Endothelial cell (in vitro differentiated cells): ENCODE measurements at regions not wholly inside any gene's neighbourhood (a gene's known extent, or its start where the extent isn't known, plus 50 kb on each side); places are given as distances from the start of the nearest gene placed in this dataset.

Experiments used
- DNase-seq: peaks from one replicate; pipeline ENCODE4 v3.0.0; 2021; ENCODE audit warnings: low spot score
- H3K27ac Mint-ChIP-seq: one replicate; pipeline ENCODE4 v1.8.0; 2021; ENCODE audit warnings: mixed read lengths, inconsistent platforms; ENCODE audit not compliant: unreplicated experiment
- H3K27me3 Mint-ChIP-seq: one replicate; pipeline ENCODE4 v1.8.0; 2021; ENCODE audit warnings: mild to moderate bottlenecking, moderate library complexity, mixed read lengths, inconsistent platforms; ENCODE audit not compliant: unreplicated experiment
- H3K36me3 Mint-ChIP-seq: one replicate; pipeline ENCODE4 v1.8.0; 2021; ENCODE audit warnings: mild to moderate bottlenecking, low read depth, mixed read lengths, inconsistent platforms; ENCODE audit not compliant: unreplicated experiment
- H3K4me1 Mint-ChIP-seq: one replicate; pipeline ENCODE4 v1.8.0; 2021; ENCODE audit warnings: mild to moderate bottlenecking, mixed read lengths, inconsistent platforms; ENCODE audit not compliant: unreplicated experiment
- H3K4me3 Mint-ChIP-seq: one replicate; pipeline ENCODE4 v1.8.0; 2021; ENCODE audit warnings: mild to moderate bottlenecking, mixed read lengths, inconsistent platforms; ENCODE audit not compliant: unreplicated experiment
- H3K9me3 Mint-ChIP-seq: one replicate; pipeline ENCODE4 v1.8.0; 2021; ENCODE audit warnings: mixed read lengths, inconsistent platforms; ENCODE audit not compliant: unreplicated experiment
- TF ChIP-seq, protein P1 (sequence below): fragments of 200-600 bp; sonication (generic); IDR thresholded peaks from one replicate; pipeline ENCODE4 v1.5.0; 2021; ENCODE audit warnings: antibody characterized with exemption; ENCODE audit not compliant: unreplicated experiment

DNA sequence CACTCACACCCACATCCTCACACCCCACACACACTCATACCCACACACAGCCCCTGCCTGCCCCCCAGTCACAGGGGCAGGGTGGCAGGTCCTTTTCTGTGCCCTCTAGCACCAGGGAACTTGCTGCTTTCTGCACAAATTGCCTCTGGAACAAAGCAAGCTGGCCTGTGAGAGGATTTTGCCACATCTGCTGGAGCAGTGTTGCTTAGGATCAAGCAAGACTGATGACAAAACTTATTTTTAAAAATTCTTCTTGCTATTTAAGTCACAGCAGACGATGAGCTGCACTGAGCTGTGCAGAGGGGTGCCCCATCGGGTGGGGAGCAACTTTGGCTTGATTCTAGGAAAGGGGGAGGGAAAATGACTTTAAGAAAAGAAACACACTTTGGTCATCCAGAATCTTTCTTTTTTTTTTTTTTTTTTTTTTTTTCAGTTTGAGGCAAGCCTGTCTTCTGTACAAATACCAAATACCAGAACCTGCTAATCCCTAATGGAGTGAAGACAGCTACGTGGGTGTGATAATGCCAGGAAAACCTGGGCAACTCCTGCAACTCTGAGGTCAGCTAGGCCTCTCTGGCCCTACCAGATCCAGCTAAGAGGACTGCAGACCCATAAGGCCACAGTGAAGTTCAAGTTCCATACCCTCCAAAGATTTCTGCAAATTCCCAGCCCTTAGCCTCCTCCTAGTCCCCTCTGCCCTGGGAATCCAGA lies 195.3 kb downstream of the ABHD5 start:
- TF ChIP-seq, protein P1, sequence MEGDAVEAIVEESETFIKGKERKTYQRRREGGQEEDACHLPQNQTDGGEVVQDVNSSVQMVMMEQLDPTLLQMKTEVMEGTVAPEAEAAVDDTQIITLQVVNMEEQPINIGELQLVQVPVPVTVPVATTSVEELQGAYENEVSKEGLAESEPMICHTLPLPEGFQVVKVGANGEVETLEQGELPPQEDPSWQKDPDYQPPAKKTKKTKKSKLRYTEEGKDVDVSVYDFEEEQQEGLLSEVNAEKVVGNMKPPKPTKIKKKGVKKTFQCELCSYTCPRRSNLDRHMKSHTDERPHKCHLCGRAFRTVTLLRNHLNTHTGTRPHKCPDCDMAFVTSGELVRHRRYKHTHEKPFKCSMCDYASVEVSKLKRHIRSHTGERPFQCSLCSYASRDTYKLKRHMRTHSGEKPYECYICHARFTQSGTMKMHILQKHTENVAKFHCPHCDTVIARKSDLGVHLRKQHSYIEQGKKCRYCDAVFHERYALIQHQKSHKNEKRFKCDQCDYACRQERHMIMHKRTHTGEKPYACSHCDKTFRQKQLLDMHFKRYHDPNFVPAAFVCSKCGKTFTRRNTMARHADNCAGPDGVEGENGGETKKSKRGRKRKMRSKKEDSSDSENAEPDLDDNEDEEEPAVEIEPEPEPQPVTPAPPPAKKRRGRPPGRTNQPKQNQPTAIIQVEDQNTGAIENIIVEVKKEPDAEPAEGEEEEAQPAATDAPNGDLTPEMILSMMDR, result no peak
- H3K4me1 Mint-ChIP-seq, result no peaks in the 10 kb centered on the region
- peaks cover 2% of the 10 kb centered on the region for H3K27me3 Mint-ChIP-seq
- no peaks in the 10 kb centered on the region for H3K36me3 Mint-ChIP-seq
- H3K4me3 Mint-ChIP-seq, result no peak overlapping the region
- no peak for DNase-seq
- no peaks in the 10 kb centered on the region for H3K9me3 Mint-ChIP-seq
- no peak overlapping the region for H3K27ac Mint-ChIP-seq

DNA sequence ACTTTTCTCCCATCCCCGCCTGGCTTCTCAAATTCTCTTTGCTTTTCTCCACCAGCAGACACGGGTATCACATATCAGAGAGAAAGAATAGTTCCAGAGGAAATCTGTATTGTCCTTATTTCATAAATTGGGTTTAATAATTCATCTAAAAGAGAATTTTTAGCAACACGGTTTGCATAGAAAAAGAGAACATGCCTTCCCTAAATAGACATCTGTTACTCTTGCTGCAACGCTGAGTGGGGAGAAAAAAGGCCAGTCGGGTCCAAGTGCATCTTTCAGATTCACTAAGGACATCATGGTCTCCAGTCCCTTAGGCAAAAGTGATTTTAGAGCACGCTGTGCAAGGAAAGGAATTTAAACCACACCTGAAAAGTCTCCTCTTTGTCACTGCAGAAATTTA lies 201.3 kb downstream of the ABHD5 start:
- TF ChIP-seq, protein P1, result no peak
- Mint-ChIP-seq H3K4me3 (no peak overlapping the region), H3K36me3 (no peaks in the 10 kb centered on the region), H3K27me3 (peaks cover 5% of the 10 kb centered on the region), H3K9me3 (no peaks in the 10 kb centered on the region), H3K4me1 (peaks cover 11% of the 10 kb centered on the region), H3K27ac (no peak overlapping the region)
- DNase-seq, result no peak

GRCh38 chr3:43892526-43892925 lies 201.8 kb downstream of the ABHD5 start:
- Mint-ChIP-seq H3K4me3 (no peak overlapping the region), H3K27me3 (peaks cover 5% of the 10 kb centered on the region), H3K36me3 (no peaks in the 10 kb centered on the region), H3K27ac (no peak overlapping the region), H3K4me1 (peaks cover 11% of the 10 kb centered on the region), H3K9me3 (no peaks in the 10 kb centered on the region)
- no peak for DNase-seq
- TF ChIP-seq, protein P1, result no peak

- Mint-ChIP-seq H3K36me3 (no peaks in the 10 kb centered on the region), H3K4me3 (peak overlapping the region; percentile 26), H3K27ac (no peak overlapping the region), H3K9me3 (no peaks in the 10 kb centered on the region), H3K4me1 (peaks cover 11% of the 10 kb centered on the region), H3K27me3 (peaks cover 7% of the 10 kb centered on the region)
- TF ChIP-seq, protein P1, result no peak
- DNase-seq, result no peak
These were observed 203.0 kb downstream of the ABHD5 start for GRCh38 chr3:43893727-43894126.

GRCh38 chr3:43894176-43895049 lies 203.7 kb downstream of the ABHD5 start:
- Mint-ChIP-seq H3K36me3 (no peaks in the 10 kb centered on the region), H3K4me3 (peak overlapping the region; percentile 67), H3K4me1 (peaks cover 11% of the 10 kb centered on the region), H3K27ac (no peak overlapping the region), H3K27me3 (peaks cover 5% of the 10 kb centered on the region), H3K9me3 (no peaks in the 10 kb centered on the region)
- TF ChIP-seq, protein P1, result no peak
- peak; percentile 75 for DNase-seq
